ENCODE measurements at regions not wholly inside any gene's neighbourhood (a gene's known extent, or its start where the extent isn't known, plus 50 kb on each side); places are given as distances from the start of the nearest gene placed in this dataset.

- TF ChIP-seq CTCF (IDR thresholded peaks at IDR 0.05; ENCODE audit: control extremely low read depth in 1 of 3, insufficient read depth in 1 of 3, low read depth in 1 of 3, low read length in 3 of 3): no peak
- TF ChIP-seq POLR2A (IDR thresholded peaks at IDR 0.05; ENCODE audit: control extremely low read depth in 1 of 2, low read depth in 2 of 2, low read length in 2 of 2): no peak
Measured at GRCh38 chr1:102098081-102098480, 101.4 kb upstream of the OLFM3 start.

Measured in H1 (cell line).